GM23338 (cell line): ENCODE measurements at regions not wholly inside any gene's neighbourhood (a gene's known extent, or its start where the extent isn't known, plus 50 kb on each side); places are given as distances from the start of the nearest gene placed in this dataset.

Experiments used
- ATAC-seq: fragments of 200-7000 bp; cut with Tn5 transposase; 3 replicates; pipeline ENCODE4 v1.9.1; 2020
- DNase-seq: peaks from one replicate; pipeline ENCODE4 v3.0.0-alpha.2; 2015; ENCODE audit warnings: low spot score
- H2AFZ ChIP-seq: fragments of 200-600 bp; sonication (generic); 2 replicates; pipeline ENCODE4 v1.8.0; 2016; ENCODE audit warnings: antibody characterized with exemption, mild to moderate bottlenecking, moderate library complexity
- H3F3A ChIP-seq: fragments of 200-600 bp; sonication (generic); replicated peaks from 2 replicates; pipeline ENCODE4 v1.8.0; 2017; ENCODE audit warnings: antibody characterized with exemption, mixed run types, low read depth
- H3K27ac ChIP-seq: fragments of 200-600 bp; sonication (generic); 2 replicates; pipeline ENCODE4 v1.6.1; 2016; ENCODE audit warnings: low read depth
- H3K27me3 ChIP-seq: fragments of 200-600 bp; sonication (generic); 2 replicates; pipeline ENCODE4 v1.8.0; 2016; ENCODE audit warnings: mild to moderate bottlenecking, mixed run types, moderate library complexity; ENCODE audit not compliant: insufficient read depth
- H3K36me3 ChIP-seq: fragments of 200-600 bp; sonication (generic); 2 replicates; pipeline ENCODE4 v1.8.0; 2016; ENCODE audit warnings: mild to moderate bottlenecking; ENCODE audit not compliant: insufficient read depth
- H3K4me1 ChIP-seq: fragments of 200-600 bp; sonication (generic); 2 replicates; pipeline ENCODE4 v1.8.0; 2016; ENCODE audit warnings: mild to moderate bottlenecking, moderate library complexity; ENCODE audit not compliant: insufficient read depth
- H3K4me2 ChIP-seq: fragments of 200-600 bp; sonication (generic); 2 replicates; pipeline ENCODE4 v1.7.1; 2017; ENCODE audit warnings: mixed run types
- H3K4me3 ChIP-seq: fragments of 200-600 bp; sonication (generic); 2 replicates; pipeline ENCODE4 v1.6.1; 2016; ENCODE audit warnings: mixed run types
- H3K79me2 ChIP-seq: fragments of 200-600 bp; sonication (generic); replicated peaks from 2 replicates; pipeline ENCODE4 v1.8.0; 2017; ENCODE audit warnings: mild to moderate bottlenecking; ENCODE audit not compliant: insufficient read depth
- H3K9me2 ChIP-seq: fragments of 200-600 bp; sonication (generic); 2 replicates; pipeline ENCODE4 v1.8.0; 2017; ENCODE audit not compliant: insufficient read depth
- H4K20me1 ChIP-seq: fragments of 200-600 bp; sonication (generic); replicated peaks from 2 replicates; pipeline ENCODE4 v1.8.0; 2017; ENCODE audit warnings: mild to moderate bottlenecking; ENCODE audit not compliant: insufficient read depth
- H3K27ac Mint-ChIP-seq: 2 replicates; pipeline ENCODE4 v1.8.0; 2020; ENCODE audit warnings: inconsistent platforms, mild to moderate bottlenecking, moderate library complexity, mixed read lengths
- H3K27me3 Mint-ChIP-seq: 3 replicates; pipeline ENCODE4 v1.8.0; 2022; ENCODE audit warnings: low read depth, mild to moderate bottlenecking, moderate library complexity, mixed read lengths, inconsistent platforms; ENCODE audit not compliant: insufficient read depth, poor library complexity
- H3K36me3 Mint-ChIP-seq: 3 replicates; pipeline ENCODE4 v1.8.0; 2021; ENCODE audit warnings: low read depth, mild to moderate bottlenecking, inconsistent platforms, moderate library complexity, mixed read lengths
- H3K4me1 Mint-ChIP-seq: 3 replicates; pipeline ENCODE4 v1.8.0; 2020; ENCODE audit warnings: mild to moderate bottlenecking, inconsistent platforms, mixed read lengths
- H3K4me3 Mint-ChIP-seq: 3 replicates; pipeline ENCODE4 v1.8.0; 2021; ENCODE audit warnings: moderate library complexity, mild to moderate bottlenecking, inconsistent platforms, mixed read lengths
- H3K9me3 Mint-ChIP-seq: 3 replicates; pipeline ENCODE4 v1.8.0; 2020; ENCODE audit warnings: moderate library complexity, mild to moderate bottlenecking, inconsistent platforms, mixed read lengths
- CREB1 ChIP-seq: fragments of 250-450 bp; sonication (Bioruptor Pico); IDR thresholded peaks from 2 replicates; pipeline ENCODE4 v1.5.0; 2020; ENCODE audit warnings: low read depth, mild to moderate bottlenecking, moderate library complexity
- EZH2 ChIP-seq: fragments of 200-600 bp; sonication (generic); IDR thresholded peaks from one replicate; pipeline ENCODE4 v1.8.0; 2017; ENCODE audit warnings: antibody characterized with exemption, mild to moderate bottlenecking, low read depth; ENCODE audit not compliant: unreplicated experiment
- EZH2phosphoT487 ChIP-seq: fragments of 200-600 bp; sonication (generic); IDR thresholded peaks from one replicate; pipeline ENCODE4 v1.8.1; 2018; ENCODE audit warnings: antibody characterized with exemption; ENCODE audit not compliant: unreplicated experiment
- JUNB ChIP-seq: IDR thresholded peaks from one replicate; pipeline ENCODE4 v1.6.1; 2016; ENCODE audit warnings: antibody characterized with exemption; ENCODE audit not compliant: unreplicated experiment
- NANOG ChIP-seq: IDR thresholded peaks from 2 replicates; pipeline ENCODE4 v1.6.1; 2016; ENCODE audit warnings: antibody characterized with exemption, borderline replicate concordance
- POLR2AphosphoS5 ChIP-seq: IDR thresholded peaks from 2 replicates; pipeline ENCODE4 v1.6.1; 2016; ENCODE audit warnings: antibody characterized with exemption, low read depth
- STAT1 ChIP-seq: IDR thresholded peaks from one replicate; pipeline ENCODE4 v1.6.1; 2016; ENCODE audit warnings: antibody characterized with exemption; ENCODE audit not compliant: unreplicated experiment
- ZNF114 ChIP-seq: fragments of 250-450 bp; sonication (Bioruptor Pico); IDR thresholded peaks from 2 replicates; pipeline ENCODE4 v1.5.0; 2020; ENCODE audit warnings: mild to moderate bottlenecking, moderate library complexity
- ZNF331 ChIP-seq: fragments of 250-450 bp; sonication (Bioruptor Pico); IDR thresholded peaks from 2 replicates; pipeline ENCODE4 v1.5.0; 2020; ENCODE audit warnings: low read depth, mild to moderate bottlenecking, moderate library complexity
- TF ChIP-seq, protein P1 (sequence below): fragments of 250-450 bp; sonication (Bioruptor Pico); IDR thresholded peaks from 2 replicates; pipeline ENCODE4 v1.5.0; 2020; ENCODE audit warnings: mild to moderate bottlenecking, moderate library complexity
- TF ChIP-seq, protein P2 (sequence below): IDR thresholded peaks from 2 replicates; pipeline ENCODE4 v1.6.1; 2016; ENCODE audit warnings: antibody characterized with exemption
- TF ChIP-seq, protein P3 (sequence below): IDR thresholded peaks from one replicate; pipeline ENCODE4 v1.6.1; 2018; ENCODE audit warnings: antibody characterized with exemption; ENCODE audit not compliant: unreplicated experiment
- TF ChIP-seq, protein P4 (sequence below), 2 experiments: fragments of 200-600 bp in 1 of 2; sonication (generic) in 1 of 2; conservative IDR thresholded peaks; 2 replicates each; pipeline versions ENCODE4 v1.5.1 to v1.6.1; 2016 to 2017; ENCODE audit warnings: antibody characterized with exemption in 2 of 2, low read depth in 2 of 2, mild to moderate bottlenecking in 2 of 2, moderate library complexity in 1 of 2

DNA sequence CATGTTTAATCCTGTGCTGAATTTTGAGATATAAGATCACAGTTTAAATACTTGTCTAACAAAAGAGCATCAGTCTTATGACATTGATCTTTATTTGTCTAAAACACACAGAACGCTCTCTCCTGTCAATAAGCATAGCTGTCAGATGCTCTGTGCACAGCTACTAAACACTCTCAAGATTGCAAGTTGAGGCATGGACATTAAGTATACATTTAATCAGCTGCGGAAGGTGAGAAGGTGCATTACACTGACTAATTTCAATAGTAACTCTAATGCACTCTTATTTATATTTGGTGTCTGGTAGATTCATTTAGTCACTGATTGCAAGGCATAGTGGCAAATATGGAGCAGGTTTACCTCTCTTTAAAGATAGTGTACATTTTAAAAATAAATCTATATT lies 580.3 kb upstream of the NRP1 start:
- DNase-seq = no peak
- H3K36me3 ChIP-seq = no peaks in the 10 kb centered on the region
- H3K27me3 Mint-ChIP-seq = peaks cover 2% of the 10 kb centered on the region
- no peak overlapping the region for H3K27ac Mint-ChIP-seq
- H3K4me1 Mint-ChIP-seq = no peaks in the 10 kb centered on the region
- H3K9me3 Mint-ChIP-seq = no peaks in the 10 kb centered on the region
- H2AFZ ChIP-seq = no peak overlapping the region
- no peaks in the 10 kb centered on the region for H3K79me2 ChIP-seq
- no peak overlapping the region for H3K27ac ChIP-seq
- TF ChIP-seq NANOG (no peak), ZNF331 (CRISPR knock-in tag) (no peak), EZH2 (no peak), ZNF114 (CRISPR knock-in tag) (no peak), POLR2AphosphoS5 (no peak), EZH2phosphoT487 (no peak), CREB1 (CRISPR knock-in tag) (no peak), JUNB (no peak), STAT1 (no peak)
- TF ChIP-seq, protein P1, sequence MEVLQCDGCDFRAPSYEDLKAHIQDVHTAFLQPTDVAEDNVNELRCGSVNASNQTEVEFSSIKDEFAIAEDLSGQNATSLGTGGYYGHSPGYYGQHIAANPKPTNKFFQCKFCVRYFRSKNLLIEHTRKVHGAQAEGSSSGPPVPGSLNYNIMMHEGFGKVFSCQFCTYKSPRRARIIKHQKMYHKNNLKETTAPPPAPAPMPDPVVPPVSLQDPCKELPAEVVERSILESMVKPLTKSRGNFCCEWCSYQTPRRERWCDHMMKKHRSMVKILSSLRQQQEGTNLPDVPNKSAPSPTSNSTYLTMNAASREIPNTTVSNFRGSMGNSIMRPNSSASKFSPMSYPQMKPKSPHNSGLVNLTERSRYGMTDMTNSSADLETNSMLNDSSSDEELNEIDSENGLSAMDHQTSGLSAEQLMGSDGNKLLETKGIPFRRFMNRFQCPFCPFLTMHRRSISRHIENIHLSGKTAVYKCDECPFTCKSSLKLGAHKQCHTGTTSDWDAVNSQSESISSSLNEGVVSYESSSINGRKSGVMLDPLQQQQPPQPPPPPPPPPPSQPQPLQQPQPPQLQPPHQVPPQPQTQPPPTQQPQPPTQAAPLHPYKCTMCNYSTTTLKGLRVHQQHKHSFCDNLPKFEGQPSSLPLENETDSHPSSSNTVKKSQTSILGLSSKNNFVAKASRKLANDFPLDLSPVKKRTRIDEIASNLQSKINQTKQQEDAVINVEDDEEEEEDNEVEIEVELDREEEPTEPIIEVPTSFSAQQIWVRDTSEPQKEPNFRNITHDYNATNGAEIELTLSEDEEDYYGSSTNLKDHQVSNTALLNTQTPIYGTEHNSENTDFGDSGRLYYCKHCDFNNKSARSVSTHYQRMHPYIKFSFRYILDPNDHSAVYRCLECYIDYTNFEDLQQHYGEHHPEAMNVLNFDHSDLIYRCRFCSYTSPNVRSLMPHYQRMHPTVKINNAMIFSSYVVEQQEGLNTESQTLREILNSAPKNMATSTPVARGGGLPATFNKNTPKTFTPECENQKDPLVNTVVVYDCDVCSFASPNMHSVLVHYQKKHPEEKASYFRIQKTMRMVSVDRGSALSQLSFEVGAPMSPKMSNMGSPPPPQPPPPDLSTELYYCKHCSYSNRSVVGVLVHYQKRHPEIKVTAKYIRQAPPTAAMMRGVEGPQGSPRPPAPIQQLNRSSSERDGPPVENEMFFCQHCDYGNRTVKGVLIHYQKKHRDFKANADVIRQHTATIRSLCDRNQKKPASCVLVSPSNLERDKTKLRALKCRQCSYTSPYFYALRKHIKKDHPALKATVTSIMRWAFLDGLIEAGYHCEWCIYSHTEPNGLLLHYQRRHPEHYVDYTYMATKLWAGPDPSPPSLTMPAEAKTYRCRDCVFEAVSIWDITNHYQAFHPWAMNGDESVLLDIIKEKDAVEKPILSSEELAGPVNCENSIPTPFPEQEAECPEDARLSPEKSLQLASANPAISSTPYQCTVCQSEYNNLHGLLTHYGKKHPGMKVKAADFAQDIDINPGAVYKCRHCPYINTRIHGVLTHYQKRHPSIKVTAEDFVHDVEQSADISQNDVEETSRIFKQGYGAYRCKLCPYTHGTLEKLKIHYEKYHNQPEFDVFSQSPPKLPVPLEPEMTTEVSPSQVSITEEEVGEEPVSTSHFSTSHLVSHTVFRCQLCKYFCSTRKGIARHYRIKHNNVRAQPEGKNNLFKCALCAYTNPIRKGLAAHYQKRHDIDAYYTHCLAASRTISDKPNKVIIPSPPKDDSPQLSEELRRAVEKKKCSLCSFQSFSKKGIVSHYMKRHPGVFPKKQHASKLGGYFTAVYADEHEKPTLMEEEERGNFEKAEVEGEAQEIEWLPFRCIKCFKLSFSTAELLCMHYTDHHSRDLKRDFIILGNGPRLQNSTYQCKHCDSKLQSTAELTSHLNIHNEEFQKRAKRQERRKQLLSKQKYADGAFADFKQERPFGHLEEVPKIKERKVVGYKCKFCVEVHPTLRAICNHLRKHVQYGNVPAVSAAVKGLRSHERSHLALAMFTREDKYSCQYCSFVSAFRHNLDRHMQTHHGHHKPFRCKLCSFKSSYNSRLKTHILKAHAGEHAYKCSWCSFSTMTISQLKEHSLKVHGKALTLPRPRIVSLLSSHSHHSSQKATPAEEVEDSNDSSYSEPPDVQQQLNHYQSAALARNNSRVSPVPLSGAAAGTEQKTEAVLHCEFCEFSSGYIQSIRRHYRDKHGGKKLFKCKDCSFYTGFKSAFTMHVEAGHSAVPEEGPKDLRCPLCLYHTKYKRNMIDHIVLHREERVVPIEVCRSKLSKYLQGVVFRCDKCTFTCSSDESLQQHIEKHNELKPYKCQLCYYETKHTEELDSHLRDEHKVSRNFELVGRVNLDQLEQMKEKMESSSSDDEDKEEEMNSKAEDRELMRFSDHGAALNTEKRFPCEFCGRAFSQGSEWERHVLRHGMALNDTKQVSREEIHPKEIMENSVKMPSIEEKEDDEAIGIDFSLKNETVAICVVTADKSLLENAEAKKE (CRISPR knock-in tag) = no peak
- TF ChIP-seq, protein P2, sequence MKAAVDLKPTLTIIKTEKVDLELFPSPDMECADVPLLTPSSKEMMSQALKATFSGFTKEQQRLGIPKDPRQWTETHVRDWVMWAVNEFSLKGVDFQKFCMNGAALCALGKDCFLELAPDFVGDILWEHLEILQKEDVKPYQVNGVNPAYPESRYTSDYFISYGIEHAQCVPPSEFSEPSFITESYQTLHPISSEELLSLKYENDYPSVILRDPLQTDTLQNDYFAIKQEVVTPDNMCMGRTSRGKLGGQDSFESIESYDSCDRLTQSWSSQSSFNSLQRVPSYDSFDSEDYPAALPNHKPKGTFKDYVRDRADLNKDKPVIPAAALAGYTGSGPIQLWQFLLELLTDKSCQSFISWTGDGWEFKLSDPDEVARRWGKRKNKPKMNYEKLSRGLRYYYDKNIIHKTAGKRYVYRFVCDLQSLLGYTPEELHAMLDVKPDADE = no peak
- TF ChIP-seq, protein P3, sequence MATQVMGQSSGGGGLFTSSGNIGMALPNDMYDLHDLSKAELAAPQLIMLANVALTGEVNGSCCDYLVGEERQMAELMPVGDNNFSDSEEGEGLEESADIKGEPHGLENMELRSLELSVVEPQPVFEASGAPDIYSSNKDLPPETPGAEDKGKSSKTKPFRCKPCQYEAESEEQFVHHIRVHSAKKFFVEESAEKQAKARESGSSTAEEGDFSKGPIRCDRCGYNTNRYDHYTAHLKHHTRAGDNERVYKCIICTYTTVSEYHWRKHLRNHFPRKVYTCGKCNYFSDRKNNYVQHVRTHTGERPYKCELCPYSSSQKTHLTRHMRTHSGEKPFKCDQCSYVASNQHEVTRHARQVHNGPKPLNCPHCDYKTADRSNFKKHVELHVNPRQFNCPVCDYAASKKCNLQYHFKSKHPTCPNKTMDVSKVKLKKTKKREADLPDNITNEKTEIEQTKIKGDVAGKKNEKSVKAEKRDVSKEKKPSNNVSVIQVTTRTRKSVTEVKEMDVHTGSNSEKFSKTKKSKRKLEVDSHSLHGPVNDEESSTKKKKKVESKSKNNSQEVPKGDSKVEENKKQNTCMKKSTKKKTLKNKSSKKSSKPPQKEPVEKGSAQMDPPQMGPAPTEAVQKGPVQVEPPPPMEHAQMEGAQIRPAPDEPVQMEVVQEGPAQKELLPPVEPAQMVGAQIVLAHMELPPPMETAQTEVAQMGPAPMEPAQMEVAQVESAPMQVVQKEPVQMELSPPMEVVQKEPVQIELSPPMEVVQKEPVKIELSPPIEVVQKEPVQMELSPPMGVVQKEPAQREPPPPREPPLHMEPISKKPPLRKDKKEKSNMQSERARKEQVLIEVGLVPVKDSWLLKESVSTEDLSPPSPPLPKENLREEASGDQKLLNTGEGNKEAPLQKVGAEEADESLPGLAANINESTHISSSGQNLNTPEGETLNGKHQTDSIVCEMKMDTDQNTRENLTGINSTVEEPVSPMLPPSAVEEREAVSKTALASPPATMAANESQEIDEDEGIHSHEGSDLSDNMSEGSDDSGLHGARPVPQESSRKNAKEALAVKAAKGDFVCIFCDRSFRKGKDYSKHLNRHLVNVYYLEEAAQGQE = no peak
- TF ChIP-seq, protein P4, sequence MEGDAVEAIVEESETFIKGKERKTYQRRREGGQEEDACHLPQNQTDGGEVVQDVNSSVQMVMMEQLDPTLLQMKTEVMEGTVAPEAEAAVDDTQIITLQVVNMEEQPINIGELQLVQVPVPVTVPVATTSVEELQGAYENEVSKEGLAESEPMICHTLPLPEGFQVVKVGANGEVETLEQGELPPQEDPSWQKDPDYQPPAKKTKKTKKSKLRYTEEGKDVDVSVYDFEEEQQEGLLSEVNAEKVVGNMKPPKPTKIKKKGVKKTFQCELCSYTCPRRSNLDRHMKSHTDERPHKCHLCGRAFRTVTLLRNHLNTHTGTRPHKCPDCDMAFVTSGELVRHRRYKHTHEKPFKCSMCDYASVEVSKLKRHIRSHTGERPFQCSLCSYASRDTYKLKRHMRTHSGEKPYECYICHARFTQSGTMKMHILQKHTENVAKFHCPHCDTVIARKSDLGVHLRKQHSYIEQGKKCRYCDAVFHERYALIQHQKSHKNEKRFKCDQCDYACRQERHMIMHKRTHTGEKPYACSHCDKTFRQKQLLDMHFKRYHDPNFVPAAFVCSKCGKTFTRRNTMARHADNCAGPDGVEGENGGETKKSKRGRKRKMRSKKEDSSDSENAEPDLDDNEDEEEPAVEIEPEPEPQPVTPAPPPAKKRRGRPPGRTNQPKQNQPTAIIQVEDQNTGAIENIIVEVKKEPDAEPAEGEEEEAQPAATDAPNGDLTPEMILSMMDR (conservative IDR thresholded peaks at IDR 0.05; ENCODE audit: low read depth in 2 of 2) = no peak
- H3K27me3 ChIP-seq = no peaks in the 10 kb centered on the region
- no peak overlapping the region for H3K4me2 ChIP-seq
- no peak for ATAC-seq
- no peaks in the 10 kb centered on the region for H3K36me3 Mint-ChIP-seq
- H3K4me3 Mint-ChIP-seq = no peak overlapping the region
- H3F3A ChIP-seq = no peaks in the 10 kb centered on the region
- H3K4me1 ChIP-seq = no peaks in the 10 kb centered on the region
- no peak overlapping the region for H3K4me3 ChIP-seq
- no peaks in the 10 kb centered on the region for H4K20me1 ChIP-seq
- peaks cover 5% of the 10 kb centered on the region; the same call in 1 of the 2 replicates for H3K9me2 ChIP-seq
